ENCODE measurements at regions not wholly inside any gene's neighbourhood (a gene's known extent, or its start where the extent isn't known, plus 50 kb on each side); places are given as distances from the start of the nearest gene placed in this dataset.

GRCh38 chr5:56350011-56350596, 117.0 kb upstream of the ANKRD55 start:
- H3K4me3 ChIP-seq (ENCODE audit: low read depth, low read length) = no peak overlapping the region
- TF ChIP-seq CTCF (IDR thresholded peaks at IDR 0.05; ENCODE audit: borderline replicate concordance, insufficient read depth, low read depth, low read length) = no peak

- H3K4me3 ChIP-seq (ENCODE audit: low read depth, low read length) = no peak overlapping the region
- TF ChIP-seq CTCF (IDR thresholded peaks at IDR 0.05; ENCODE audit: borderline replicate concordance, insufficient read depth, low read depth, low read length) = no peak
These were observed 116.3 kb upstream of the ANKRD55 start for GRCh38 chr5:56349461-56349860.

- H3K4me3 ChIP-seq (ENCODE audit: low read depth, low read length) = no peak overlapping the region
- no peak for TF ChIP-seq CTCF (IDR thresholded peaks at IDR 0.05; ENCODE audit: borderline replicate concordance, insufficient read depth, low read depth, low read length)
These were observed 113.8 kb upstream of the ANKRD55 start for GRCh38 chr5:56346741-56347535.

- no peak overlapping the region for H3K4me3 ChIP-seq (ENCODE audit: low read depth, low read length)
- TF ChIP-seq CTCF (IDR thresholded peaks at IDR 0.05; ENCODE audit: borderline replicate concordance, insufficient read depth, low read depth, low read length) = no peak
These were observed 113.0 kb upstream of the ANKRD55 start for GRCh38 chr5:56346044-56346710.

GRCh38 chr5:56345352-56345751, 112.2 kb upstream of the ANKRD55 start:
- H3K4me3 ChIP-seq (ENCODE audit: low read depth, low read length) = no peak overlapping the region
- TF ChIP-seq CTCF (IDR thresholded peaks at IDR 0.05; ENCODE audit: borderline replicate concordance, insufficient read depth, low read depth, low read length) = no peak

GRCh38 chr5:56344594-56344993, 111.5 kb upstream of the ANKRD55 start:
- no peak overlapping the region for H3K4me3 ChIP-seq (ENCODE audit: low read depth, low read length)
- no peak for TF ChIP-seq CTCF (IDR thresholded peaks at IDR 0.05; ENCODE audit: borderline replicate concordance, insufficient read depth, low read depth, low read length)

Measured in GM12875 (cell line).